ENCODE measurements at regions not wholly inside any gene's neighbourhood (a gene's known extent, or its start where the extent isn't known, plus 50 kb on each side); places are given as distances from the start of the nearest gene placed in this dataset.
"Not testable (repeated sequence)": the region's sequence is repeated elsewhere in the genome, so short reads cannot be mapped to it uniquely, and the experiment has no call there.

GRCh38 chr14:86779416-86779815 lies 1213.6 kb downstream of the GALC start:
- Histone ChIP-seq H3K27ac (ENCODE audit: low read length) (no peak overlapping the region), H3K79me2 (replicated peaks; ENCODE audit: insufficient read depth, low read length) (no peaks in the 10 kb centered on the region), H3K4me3 (ENCODE audit: low read length) (no peak overlapping the region), H3K36me3 (ENCODE audit: insufficient read depth, low read length) (no peaks in the 10 kb centered on the region), H3K9ac (ENCODE audit: low read length) (no peak overlapping the region), H3K4me2 (ENCODE audit: low read length) (no peak overlapping the region), H2AFZ (ENCODE audit: low read depth, low read length) (no peak overlapping the region), H3F3A (ENCODE audit: insufficient read depth, low read length, poor library complexity, severe bottlenecking) (no peaks in the 10 kb centered on the region), H3K9me2 (ENCODE audit: insufficient read depth, low read length) (no peaks in the 10 kb centered on the region), H3K27me3 (ENCODE audit: insufficient read depth, low read depth, low read length) (no peaks in the 10 kb centered on the region), H3K9me3 (ENCODE audit: low read length) (no peaks in the 10 kb centered on the region), H4K20me1 (ENCODE audit: insufficient read depth) (no peaks in the 10 kb centered on the region)
- TF ChIP-seq EZH2 (IDR thresholded peaks at IDR 0.05; ENCODE audit: borderline replicate concordance, insufficient read depth, low read length, poor library complexity, severe bottlenecking) (no peak), POLR2AphosphoS5 (IDR thresholded peaks at IDR 0.05) (no peak), EP300 (conservative IDR thresholded peaks at IDR 0.05; ENCODE audit: poor library complexity, severe bottlenecking) (no peak), RAD21 (conservative IDR thresholded peaks at IDR 0.05) (no peak), TAF1 (IDR thresholded peaks at IDR 0.05; ENCODE audit: low read depth) (no peak), MXI1 (conservative IDR thresholded peaks at IDR 0.05; ENCODE audit: poor library complexity, severe bottlenecking) (no peak), SMC3 (conservative IDR thresholded peaks at IDR 0.05; ENCODE audit: poor library complexity) (no peak), REST (IDR thresholded peaks at IDR 0.05; ENCODE audit: borderline replicate concordance) (no peak), CTCF (IDR thresholded peaks at IDR 0.05; ENCODE audit: poor library complexity, severe bottlenecking) (no peak)

GRCh38 chr14:86777963-86778602 lies 1214.9 kb downstream of the GALC start:
- TF ChIP-seq TAF1 (IDR thresholded peaks at IDR 0.05; ENCODE audit: low read depth) (no peak), SMC3 (conservative IDR thresholded peaks at IDR 0.05; ENCODE audit: poor library complexity) (no peak), REST (IDR thresholded peaks at IDR 0.05; ENCODE audit: borderline replicate concordance) (no peak), EZH2 (IDR thresholded peaks at IDR 0.05; ENCODE audit: borderline replicate concordance, insufficient read depth, low read length, poor library complexity, severe bottlenecking) (no peak), POLR2AphosphoS5 (IDR thresholded peaks at IDR 0.05) (no peak), MXI1 (conservative IDR thresholded peaks at IDR 0.05; ENCODE audit: poor library complexity, severe bottlenecking) (no peak), EP300 (conservative IDR thresholded peaks at IDR 0.05; ENCODE audit: poor library complexity, severe bottlenecking) (no peak), RAD21 (conservative IDR thresholded peaks at IDR 0.05) (no peak), CTCF (IDR thresholded peaks at IDR 0.05; ENCODE audit: poor library complexity, severe bottlenecking) (no peak)
- H3K36me3 ChIP-seq (ENCODE audit: insufficient read depth, low read length) = no peaks in the 10 kb centered on the region

GRCh38 chr14:86775896-86776295 lies 1217.1 kb downstream of the GALC start:
- not testable (repeated sequence) for H3K4me3 ChIP-seq (ENCODE audit: low read length); H3F3A ChIP-seq (ENCODE audit: insufficient read depth, low read length, poor library complexity, severe bottlenecking); H3K9ac ChIP-seq (ENCODE audit: low read length); H3K36me3 ChIP-seq (ENCODE audit: insufficient read depth, low read length); H3K27me3 ChIP-seq (ENCODE audit: insufficient read depth, low read depth, low read length); H3K4me2 ChIP-seq (ENCODE audit: low read length); H4K20me1 ChIP-seq (ENCODE audit: insufficient read depth); H3K79me2 ChIP-seq (replicated peaks; ENCODE audit: insufficient read depth, low read length); H3K9me2 ChIP-seq (ENCODE audit: insufficient read depth, low read length); H3K9me3 ChIP-seq (ENCODE audit: low read length); H3K27ac ChIP-seq (ENCODE audit: low read length); H2AFZ ChIP-seq (ENCODE audit: low read depth, low read length)

More at GRCh38 chr14:86777963-86778602, 1214.9 kb downstream of the GALC start:
- Histone ChIP-seq H2AFZ (ENCODE audit: low read depth, low read length) (no peak overlapping the region), H3K4me3 (ENCODE audit: low read length) (no peak overlapping the region), H3K27ac (ENCODE audit: low read length) (no peak overlapping the region), H3K9me2 (ENCODE audit: insufficient read depth, low read length) (no peaks in the 10 kb centered on the region), H3K9me3 (ENCODE audit: low read length) (no peaks in the 10 kb centered on the region), H3K4me2 (ENCODE audit: low read length) (no peak overlapping the region), H3K27me3 (ENCODE audit: insufficient read depth, low read depth, low read length) (no peaks in the 10 kb centered on the region), H4K20me1 (ENCODE audit: insufficient read depth) (no peaks in the 10 kb centered on the region), H3F3A (ENCODE audit: insufficient read depth, low read length, poor library complexity, severe bottlenecking) (no peaks in the 10 kb centered on the region), H3K9ac (ENCODE audit: low read length) (no peak overlapping the region), H3K79me2 (replicated peaks; ENCODE audit: insufficient read depth, low read length) (no peaks in the 10 kb centered on the region)
